Tibial nerve (tissue), 4 donors: ENCODE measurements at regions not wholly inside any gene's neighbourhood (a gene's known extent, or its start where the extent isn't known, plus 50 kb on each side); places are given as distances from the start of the nearest gene placed in this dataset.

Experiments
- DNase-seq, 2 donors: peaks; one replicate each; pipeline ENCODE4 v3.0.0-alpha.2; 2019; ENCODE audit warnings: low spot score in 2 of 2
- H3K27ac ChIP-seq, 4 donors: fragments of 200-600 bp; sonication (generic) in 3 of 4; one replicate each; pipeline ENCODE4 v1.5.1; 2017 to 2019; ENCODE audit warnings: mild to moderate bottlenecking in 1 of 4
- H3K27me3 ChIP-seq, 2 donors: fragments of 200-600 bp; sonication (generic) in 1 of 2; one replicate each; pipeline versions ENCODE4 v1.5.1 to v1.6.0; 2017 to 2019
- H3K36me3 ChIP-seq, 3 donors: fragments of 200-600 bp; sonication (generic); one replicate each; pipeline ENCODE4 v1.5.1; 2018 to 2019
- H3K4me1 ChIP-seq, 4 donors: fragments of 200-600 bp; sonication (generic) in 3 of 4; one replicate each; pipeline ENCODE4 v1.5.1; 2017 to 2019
- H3K4me3 ChIP-seq, 4 donors: fragments of 200-600 bp; sonication (generic) in 3 of 4; one replicate each; pipeline ENCODE4 v1.5.1; 2017 to 2019; ENCODE audit warnings: mild to moderate bottlenecking in 1 of 4, moderate library complexity in 1 of 4
- H3K9me3 ChIP-seq, 4 donors: fragments of 200-600 bp; sonication (generic) in 3 of 4; one replicate each; pipeline ENCODE4 v1.5.1; 2017 to 2019
- CTCF ChIP-seq, 5 experiments: fragments of 200-600 bp in 3 of 5; fragments of 450-650 bp in 2 of 5; sonication (generic) in 3 of 5; IDR thresholded peaks; one replicate each; pipeline ENCODE4 v1.5.1; 2016 to 2019; ENCODE audit warnings: antibody characterized with exemption in 5 of 5, mild to moderate bottlenecking in 3 of 5, moderate library complexity in 2 of 5
- EP300 ChIP-seq, 2 donors: sonication (generic); formaldehyde crosslinking; IDR thresholded peaks; one replicate each; pipeline ENCODE4 v1.6.1; 2017; ENCODE audit warnings: antibody characterized with exemption in 2 of 2, mild to moderate bottlenecking in 1 of 2
- POLR2A ChIP-seq, 2 donors: fragments of 450-650 bp; IDR thresholded peaks; one replicate each; pipeline ENCODE4 v1.6.1; 2017; ENCODE audit warnings: antibody characterized with exemption in 2 of 2, mild to moderate bottlenecking in 2 of 2, moderate library complexity in 2 of 2
- WGBS, 2 donors: methylation state at CpG; one replicate each; pipeline ENCODE4 v1.1.5; 2018; 5-methylcytosine and 5-hydroxymethylcytosine counted together

GRCh38 chr18:26618135-26618534 lies 69.8 kb upstream of the KCTD1 start:
- Histone ChIP-seq H3K36me3 (no peaks in the 10 kb centered on the region), H3K4me1 (peaks cover 0 to 4% (median 0%) of the 10 kb centered on the region in 4 donors), H3K4me3 (no peak overlapping the region), H3K27me3 (no peaks in the 10 kb centered on the region), H3K27ac (no peak overlapping the region), H3K9me3 (no peaks in the 10 kb centered on the region)
- TF ChIP-seq CTCF (IDR thresholded peaks at IDR 0.05) (no peak), EP300 (IDR thresholded peaks at IDR 0.05) (no peak), POLR2A (IDR thresholded peaks at IDR 0.05) (no peak)
- WGBS, 2 donors = 83 to 88% methylated on average over 2 of the region's 2 CpGs
- no peak for DNase-seq

GRCh38 chr18:26617151-26617554 lies 68.8 kb upstream of the KCTD1 start:
- WGBS, 2 donors = 32 to 33% methylated on average over 3 of the region's 3 CpGs
- H3K36me3 ChIP-seq = no peaks in the 10 kb centered on the region
- no peak for DNase-seq
- peaks cover 0 to 4% (median 0%) of the 10 kb centered on the region in 4 donors for H3K4me1 ChIP-seq
- no peak overlapping the region for H3K4me3 ChIP-seq
- H3K27ac ChIP-seq = no peak overlapping the region
- H3K27me3 ChIP-seq = no peaks in the 10 kb centered on the region
- TF ChIP-seq EP300 (IDR thresholded peaks at IDR 0.05) (no peak), CTCF (IDR thresholded peaks at IDR 0.05) (no peak), POLR2A (IDR thresholded peaks at IDR 0.05) (no peak)
- no peaks in the 10 kb centered on the region for H3K9me3 ChIP-seq

GRCh38 chr18:26614374-26614773 lies 66.0 kb upstream of the KCTD1 start:
- H3K27me3 ChIP-seq = no peaks in the 10 kb centered on the region

More at GRCh38 chr18:26614374-26614773, 66.0 kb upstream of the KCTD1 start:
- Histone ChIP-seq H3K36me3 (no peaks in the 10 kb centered on the region), H3K4me3 (no peak overlapping the region), H3K9me3 (no peaks in the 10 kb centered on the region), H3K4me1 (peaks cover 0 to 4% (median 0%) of the 10 kb centered on the region in 4 donors), H3K27ac (no peak overlapping the region)
- WGBS, 2 donors = 65 to 74% methylated on average over 3 of the region's 3 CpGs
- no peak for DNase-seq
- no peak for TF ChIP-seq EP300 (IDR thresholded peaks at IDR 0.05)
- no peak for TF ChIP-seq CTCF (IDR thresholded peaks at IDR 0.05)
- no peak for TF ChIP-seq POLR2A (IDR thresholded peaks at IDR 0.05)
